Spleen (tissue), 11 donors: ENCODE measurements at regions not wholly inside any gene's neighbourhood (a gene's known extent, or its start where the extent isn't known, plus 50 kb on each side); places are given as distances from the start of the nearest gene placed in this dataset.

Experiments
- DNase-seq: peaks from one replicate; pipeline ENCODE4 v3.0.0-alpha.2; 2020
- H3K27ac ChIP-seq, 8 donors: fragments of 200-600 bp; sonication (generic) in 7 of 8; 1 replicate in 4 of 8; 2 replicates in 4 of 8; pipeline versions ENCODE4 v1.5.0 to v1.8.0; 2016 to 2021; ENCODE audit warnings: inconsistent platforms in 4 of 8, mild to moderate bottlenecking in 4 of 8, moderate library complexity in 1 of 8
- H3K27me3 ChIP-seq, 7 donors: fragments of 200-600 bp; sonication (generic) in 6 of 7; replicated peaks in 1 of 7; 1 replicate in 4 of 7; 2 replicates in 3 of 7; pipeline versions ENCODE4 v1.5.0 to v1.8.0; 2016 to 2021; ENCODE audit warnings: inconsistent platforms in 3 of 7, mild to moderate bottlenecking in 1 of 7
- H3K36me3 ChIP-seq, 6 donors: fragments of 200-600 bp; sonication (generic) in 5 of 6; 1 replicate in 4 of 6; 2 replicates in 2 of 6; pipeline versions ENCODE4 v1.5.0 to v1.8.0; 2016 to 2021; ENCODE audit warnings: inconsistent platforms in 2 of 6
- H3K4me1 ChIP-seq, 6 donors: fragments of 200-600 bp; sonication (generic) in 5 of 6; 1 replicate in 3 of 6; 2 replicates in 3 of 6; pipeline versions ENCODE4 v1.5.0 to v1.8.0; 2016 to 2021; ENCODE audit warnings: inconsistent platforms in 3 of 6
- H3K4me3 ChIP-seq, 8 donors: fragments of 200-600 bp; sonication (generic) in 7 of 8; 1 replicate in 4 of 8; 2 replicates in 4 of 8; pipeline versions ENCODE4 v1.5.0 to v1.8.0; 2016 to 2021; ENCODE audit warnings: inconsistent platforms in 4 of 8, mild to moderate bottlenecking in 4 of 8, moderate library complexity in 2 of 8
- H3K9me3 ChIP-seq, 8 donors: fragments of 200-600 bp; sonication (generic) in 7 of 8; 1 replicate in 4 of 8; 2 replicates in 4 of 8; pipeline versions ENCODE4 v1.5.0 to v1.8.0; 2016 to 2021; ENCODE audit warnings: inconsistent platforms in 4 of 8
- CTCF ChIP-seq, 11 experiments: fragments of 200-600 bp in 7 of 11; fragments of 450-650 bp in 4 of 11; sonication (generic) in 4 of 11; IDR thresholded peaks in 8 of 11; conservative IDR thresholded peaks in 3 of 11; 1 replicate in 7 of 11; 2 replicates in 4 of 11; pipeline versions ENCODE4 v1.4.0 to v1.8.0; 2016 to 2021; ENCODE audit warnings: antibody characterized with exemption in 11 of 11, inconsistent platforms in 4 of 11, mild to moderate bottlenecking in 1 of 11
- POLR2A ChIP-seq, 3 donors: fragments of 450-650 bp; IDR thresholded peaks; one replicate each; pipeline ENCODE4 v1.5.1; 2017; ENCODE audit warnings: antibody characterized with exemption in 3 of 3, mild to moderate bottlenecking in 1 of 3
- POLR2AphosphoS5 ChIP-seq, 3 donors: sonication (generic); formaldehyde crosslinking; IDR thresholded peaks; one replicate each; pipeline ENCODE4 v1.5.1; 2017; ENCODE audit warnings: antibody characterized with exemption in 3 of 3
- WGBS, 5 donors: extraction: QIAGEN DNeasy Blood & Tissue Kit in 3 of 5; methylation state at CpG; one replicate each; pipeline versions ENCODE4 v1.1.5 to v1.1.7; 2013 to 2018; 5-methylcytosine and 5-hydroxymethylcytosine counted together
- intact Hi-C: fragments of 100-400 bp; cut with DNase I; formaldehyde crosslinking; loops from one replicate; pipeline ENCODE4 v1.15.0; 2023; ENCODE audit warnings: low total_unique reads
- donor health status: healthy with polysubstance abuse.
- donor health status: DM: no; HTN: no; CAD: no; lungs with moderate emphysema.
- donor health status: DM: no; HTN: no; CAD: no.
- donor health status: Bipolar disorder and iron deficiency.
- donor health status: healthy.
- donor health status: DM: no; HTN: no; CAD: no.
- donor health status: DM: yes; HTN: yes; CAD: no.

DNA sequence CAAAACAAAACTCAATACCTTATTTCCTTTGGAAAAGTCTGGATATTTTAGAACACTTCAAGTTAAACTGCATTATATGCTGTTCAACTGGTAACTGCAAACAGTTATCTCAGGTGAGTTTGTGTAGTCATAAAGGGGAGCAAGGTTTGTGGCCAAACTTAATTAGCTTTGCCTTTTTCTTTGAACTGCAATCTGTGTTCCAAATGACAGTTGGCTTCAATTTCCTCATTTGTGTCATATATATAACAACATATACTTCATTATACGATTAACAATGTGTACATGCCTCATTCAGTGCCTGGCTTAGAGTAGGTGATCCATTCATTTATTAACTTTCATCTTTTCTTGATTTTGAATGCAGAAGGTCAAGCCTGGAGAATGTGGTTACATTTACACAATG lies 55.8 kb downstream of the KCNE4 start:
- Histone ChIP-seq H3K27ac (no peak overlapping the region), H3K36me3 (no peaks in the 10 kb centered on the region), H3K9me3 (no peaks in the 10 kb centered on the region), H3K27me3 (no peaks in the 10 kb centered on the region), H3K4me3 (no peak overlapping the region), H3K4me1 (no peaks in the 10 kb centered on the region)
- DNase-seq = no peak
- intact Hi-C loops = no loop called here
- no peak for TF ChIP-seq POLR2AphosphoS5 (IDR thresholded peaks at IDR 0.05)
- WGBS, 5 donors = 55 to 85% (median 72%) methylated on average over 1 of the region's 1 CpG

DNA sequence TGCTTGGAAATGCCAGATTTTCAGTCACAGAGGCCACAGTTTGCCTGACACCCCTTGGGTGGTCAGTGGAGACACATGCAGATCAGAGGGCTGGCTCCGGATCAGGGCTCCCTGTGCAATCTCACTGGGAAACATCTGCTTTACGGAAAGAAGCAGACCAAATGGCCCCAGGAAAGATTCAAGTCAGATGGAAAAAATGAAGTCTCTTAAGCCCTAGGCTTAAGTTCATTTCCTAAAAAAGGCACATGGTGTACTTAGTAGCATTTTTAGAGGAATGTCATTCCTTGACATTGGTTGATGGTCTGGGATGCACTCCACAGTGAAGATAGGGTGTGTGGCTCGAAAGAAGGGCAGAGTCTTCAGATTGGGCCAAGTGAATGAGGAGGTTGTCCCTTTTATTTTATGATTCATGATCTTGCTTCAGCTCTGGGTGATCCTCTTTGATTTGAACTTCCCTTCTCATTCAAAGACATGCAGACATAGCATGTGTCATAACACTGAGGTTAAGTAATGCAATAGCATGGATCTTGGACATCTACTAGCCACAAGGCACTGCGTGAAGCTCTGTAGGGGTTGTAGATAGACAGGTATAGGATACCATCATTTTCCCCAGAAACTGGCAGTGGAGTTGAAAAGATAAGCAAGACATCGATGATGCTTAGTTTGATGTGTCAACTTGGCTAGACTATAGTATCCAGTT lies 56.5 kb downstream of the KCNE4 start:
- Histone ChIP-seq H3K9me3 (no peaks in the 10 kb centered on the region), H3K27ac (no peak overlapping the region), H3K27me3 (no peaks in the 10 kb centered on the region), H3K4me3 (no peak overlapping the region), H3K4me1 (no peaks in the 10 kb centered on the region), H3K36me3 (no peaks in the 10 kb centered on the region)
- TF ChIP-seq POLR2A (IDR thresholded peaks at IDR 0.05) (no peak), POLR2AphosphoS5 (IDR thresholded peaks at IDR 0.05) (no peak), CTCF (IDR thresholded peaks at IDR 0.05 in 8 of 11, conservative IDR thresholded peaks at IDR 0.05 in 3 of 11) (no peak)
- no peak for DNase-seq
- WGBS, 5 donors = 46 to 73% (median 47%) methylated on average over 5 of the region's 5 CpGs
- intact Hi-C loops = no loop called here

DNA sequence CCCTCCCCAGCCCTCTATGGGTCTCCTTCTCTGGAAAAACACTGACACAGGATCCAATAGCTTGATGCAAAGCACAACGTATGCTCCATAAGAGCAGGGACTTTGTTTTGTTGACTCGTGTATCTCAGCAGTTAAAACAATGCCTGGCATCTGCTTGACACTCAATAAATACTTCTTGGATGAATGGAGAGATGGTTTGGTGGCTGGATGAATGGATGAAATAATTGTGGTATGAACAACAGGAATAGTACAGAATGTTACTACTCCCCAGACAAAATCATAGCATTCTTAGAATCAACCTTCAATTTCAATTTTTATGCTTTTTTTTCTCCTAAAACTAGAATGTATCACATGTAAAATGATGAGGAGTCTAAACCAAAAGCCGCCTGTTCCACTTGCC lies 57.4 kb downstream of the KCNE4 start:
- Histone ChIP-seq H3K27ac (no peak overlapping the region), H3K4me1 (no peaks in the 10 kb centered on the region), H3K27me3 (no peaks in the 10 kb centered on the region), H3K4me3 (no peak overlapping the region), H3K36me3 (no peaks in the 10 kb centered on the region), H3K9me3 (no peaks in the 10 kb centered on the region)
- no peak for DNase-seq
- WGBS, 5 donors = 38 to 74% (median 49%) methylated on average over 3 of the region's 3 CpGs
- no peak for TF ChIP-seq CTCF (IDR thresholded peaks at IDR 0.05 in 8 of 11, conservative IDR thresholded peaks at IDR 0.05 in 3 of 11)
- no peak for TF ChIP-seq POLR2A (IDR thresholded peaks at IDR 0.05)
- TF ChIP-seq POLR2AphosphoS5 (IDR thresholded peaks at IDR 0.05) = no peak
- intact Hi-C loops = no loop called here

DNA sequence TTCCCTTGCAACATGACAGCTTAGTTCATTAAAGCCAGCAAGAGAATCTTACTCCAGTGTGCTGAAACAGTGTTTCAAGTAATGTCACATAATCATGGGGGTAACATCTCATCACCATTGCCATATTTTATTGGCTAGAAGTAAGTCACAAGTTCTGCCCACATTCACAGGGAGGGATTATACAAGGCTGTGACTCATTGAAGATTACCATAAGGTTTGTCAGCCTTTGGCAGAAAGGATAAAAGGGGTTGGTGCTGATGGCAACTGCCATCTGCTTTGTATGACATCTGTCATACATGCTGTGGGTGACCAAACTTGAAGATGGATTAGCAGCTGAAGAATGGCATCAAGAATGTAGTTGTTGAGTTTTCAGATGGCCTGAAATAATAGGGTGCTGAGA lies 61.2 kb downstream of the KCNE4 start:
- H3K27me3 ChIP-seq = no peaks in the 10 kb centered on the region
- no peaks in the 10 kb centered on the region for H3K9me3 ChIP-seq
- no peak overlapping the region for H3K27ac ChIP-seq
- H3K4me3 ChIP-seq = no peak overlapping the region
- no peaks in the 10 kb centered on the region for H3K4me1 ChIP-seq
- intact Hi-C loops = no loop called here
- TF ChIP-seq POLR2AphosphoS5 (IDR thresholded peaks at IDR 0.05) (no peak), CTCF (IDR thresholded peaks at IDR 0.05 in 8 of 11, conservative IDR thresholded peaks at IDR 0.05 in 3 of 11) (no peak), POLR2A (IDR thresholded peaks at IDR 0.05) (no peak)
- DNase-seq = no peak
- H3K36me3 ChIP-seq = no peaks in the 10 kb centered on the region

DNA sequence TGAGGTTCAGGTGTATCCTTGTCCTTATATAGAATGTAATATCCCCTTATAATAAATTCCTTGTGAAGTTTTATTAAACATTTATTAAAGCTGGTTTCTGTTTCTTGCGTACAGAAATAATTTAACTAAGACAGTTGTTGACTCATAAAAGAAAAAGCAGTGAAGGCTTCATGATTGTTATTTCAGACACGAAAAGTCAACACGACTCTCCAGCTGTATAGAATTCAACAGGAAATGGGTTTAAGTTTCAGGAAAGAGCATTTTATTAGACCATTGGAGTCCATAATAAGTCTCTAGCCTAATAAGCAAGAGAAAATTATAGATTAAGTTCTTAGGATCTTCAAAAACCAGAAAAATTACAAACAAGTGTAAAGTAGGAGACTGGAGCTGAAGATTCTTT lies 62.2 kb downstream of the KCNE4 start:
- no peak overlapping the region for H3K4me3 ChIP-seq
- 58 to 62% (median 59%) methylated on average over 3 of the region's 3 CpGs for WGBS, 5 donors
- no peaks in the 10 kb centered on the region for H3K36me3 ChIP-seq
- no peaks in the 10 kb centered on the region for H3K4me1 ChIP-seq
- no peak overlapping the region for H3K27ac ChIP-seq
- no peak for DNase-seq
- no peak for TF ChIP-seq POLR2A (IDR thresholded peaks at IDR 0.05)
- TF ChIP-seq POLR2AphosphoS5 (IDR thresholded peaks at IDR 0.05) = no peak
- TF ChIP-seq CTCF (IDR thresholded peaks at IDR 0.05 in 8 of 11, conservative IDR thresholded peaks at IDR 0.05 in 3 of 11) = no peak
- H3K9me3 ChIP-seq = no peaks in the 10 kb centered on the region
- no peaks in the 10 kb centered on the region for H3K27me3 ChIP-seq
- intact Hi-C loops = no loop called here
